ENCODE measurements at regions not wholly inside any gene's neighbourhood (a gene's known extent, or its start where the extent isn't known, plus 50 kb on each side); places are given as distances from the start of the nearest gene placed in this dataset.
"Not testable (repeated sequence)": the region's sequence is repeated elsewhere in the genome, so short reads cannot be mapped to it uniquely, and the experiment has no call there.

DNA sequence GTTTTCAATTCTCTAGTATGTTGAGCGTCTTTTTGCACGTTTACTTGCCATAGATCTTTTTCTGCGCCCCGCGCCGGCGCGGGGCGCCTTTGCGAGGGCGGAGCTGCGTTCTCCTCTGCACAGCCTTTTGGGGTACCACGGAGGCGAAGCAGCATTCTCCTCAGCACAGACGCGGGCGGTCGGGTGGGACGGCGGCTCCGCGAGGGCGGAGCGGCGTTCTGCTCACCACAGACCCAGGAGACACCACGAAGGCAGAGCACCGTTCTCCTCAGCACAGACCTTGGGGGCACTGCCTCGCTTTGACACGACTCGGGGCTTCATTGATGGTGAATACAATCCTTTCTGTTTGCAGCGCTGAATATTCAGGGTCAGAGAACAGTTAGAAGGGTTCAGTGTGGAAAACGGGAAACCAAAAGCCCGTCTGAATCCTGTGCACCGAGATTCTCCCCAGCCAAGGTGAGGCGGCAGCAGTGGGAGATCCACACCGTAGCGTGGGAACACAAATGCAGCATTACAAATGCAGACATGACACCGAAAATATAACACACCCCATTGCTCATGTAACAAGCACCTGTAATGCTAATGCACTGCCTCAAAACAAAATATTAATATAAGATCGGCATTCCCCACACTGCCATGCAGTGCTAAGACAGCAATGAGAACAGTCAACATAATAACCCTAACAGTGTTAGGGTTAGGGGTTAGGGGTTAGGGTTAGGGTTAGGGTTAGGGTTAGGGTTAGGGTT lies 190.7 kb upstream of the VIPR2 start:
- H3K36me3 ChIP-seq; H3K27ac ChIP-seq; H3K4me1 ChIP-seq; H3K27me3 ChIP-seq; intact Hi-C loops (cut with DNase I); H3K9me3 ChIP-seq; DNase-seq; H3K4me3 ChIP-seq: not testable (repeated sequence)
- whole genome bisulfite sequencing, 2 donors, result 71 to 92% methylated on average over 36 to 39 of the region's 39 CpGs
- peak in 2 of 8 donors; percentile 57 to 93 for ATAC-seq

DNA sequence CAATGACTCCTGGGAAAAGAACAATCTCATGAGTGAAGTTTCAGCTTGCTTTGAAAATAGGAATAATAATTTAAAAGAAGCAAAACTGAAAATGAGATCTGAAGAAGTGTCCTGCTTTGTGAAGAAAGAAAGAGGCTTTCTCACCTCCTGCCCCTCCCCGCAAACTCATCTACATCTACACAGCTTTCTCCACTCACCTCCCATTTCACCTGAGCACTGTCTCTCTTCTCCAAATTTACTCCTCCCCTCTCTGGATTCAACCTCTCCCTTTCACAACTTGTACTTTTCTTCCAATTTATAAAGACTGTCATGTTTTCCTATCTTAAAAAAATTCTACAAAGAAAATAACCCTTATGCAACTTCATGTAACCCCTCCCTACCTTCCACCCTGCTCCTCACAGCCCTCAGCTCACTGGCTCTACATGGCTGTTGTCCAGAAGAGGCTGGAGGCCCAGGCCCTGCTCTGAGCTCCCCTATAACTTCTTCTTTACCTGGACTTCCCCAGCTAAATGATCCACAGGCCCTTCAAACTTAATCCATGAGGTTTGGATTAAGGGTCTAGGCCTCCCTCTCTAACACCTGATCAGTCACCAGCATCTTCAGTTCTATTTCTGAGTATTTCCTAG lies 188.3 kb upstream of the VIPR2 start:
- H3K4me3 ChIP-seq; DNase-seq; intact Hi-C loops (cut with DNase I); H3K36me3 ChIP-seq; H3K27ac ChIP-seq; H3K4me1 ChIP-seq; H3K27me3 ChIP-seq: not testable (repeated sequence)
- WGBS, 2 donors, result 84 to 90% methylated on average over 1 of the region's 1 CpG
- peaks cover 0 to 24% (median 12%) of the 10 kb centered on the region in 11 donors for H3K9me3 ChIP-seq
- ATAC-seq, result peak in 1 of 8 donors; percentile 44

DNA sequence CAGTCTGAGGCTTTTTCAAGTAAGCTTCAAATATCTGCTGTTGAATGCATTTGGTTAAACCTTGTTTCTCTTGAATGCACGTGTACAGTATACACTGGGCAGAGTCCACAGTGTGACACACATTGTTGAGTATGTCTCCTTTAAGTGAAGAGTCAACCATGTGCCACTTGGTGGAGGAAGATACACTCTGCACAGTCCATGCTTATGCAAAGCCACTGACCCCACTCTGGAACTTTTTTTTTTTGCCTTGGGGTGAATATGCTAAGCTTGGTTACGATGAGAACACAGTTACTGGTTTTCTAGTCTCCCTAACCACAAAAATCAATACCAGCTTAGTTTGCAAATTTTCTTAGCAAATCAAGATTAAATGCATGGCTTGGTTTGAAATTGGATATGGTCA lies 186.8 kb upstream of the VIPR2 start:
- H3K27ac ChIP-seq, result no peak overlapping the region
- H3K36me3 ChIP-seq, result no peaks in the 10 kb centered on the region
- intact Hi-C loops (cut with DNase I), result no loop called here
- H3K4me1 ChIP-seq, result no peaks in the 10 kb centered on the region
- ATAC-seq (no peak), DNase-seq (no peak)
- H3K9me3 ChIP-seq, result peaks cover 0 to 39% (median 18%) of the 10 kb centered on the region in 11 donors
- no peaks in the 10 kb centered on the region for H3K27me3 ChIP-seq
- WGBS, 2 donors, result 27 to 39% methylated on average over 2 of the region's 2 CpGs
- no peak overlapping the region for H3K4me3 ChIP-seq
- TF ChIP-seq, protein P1, sequence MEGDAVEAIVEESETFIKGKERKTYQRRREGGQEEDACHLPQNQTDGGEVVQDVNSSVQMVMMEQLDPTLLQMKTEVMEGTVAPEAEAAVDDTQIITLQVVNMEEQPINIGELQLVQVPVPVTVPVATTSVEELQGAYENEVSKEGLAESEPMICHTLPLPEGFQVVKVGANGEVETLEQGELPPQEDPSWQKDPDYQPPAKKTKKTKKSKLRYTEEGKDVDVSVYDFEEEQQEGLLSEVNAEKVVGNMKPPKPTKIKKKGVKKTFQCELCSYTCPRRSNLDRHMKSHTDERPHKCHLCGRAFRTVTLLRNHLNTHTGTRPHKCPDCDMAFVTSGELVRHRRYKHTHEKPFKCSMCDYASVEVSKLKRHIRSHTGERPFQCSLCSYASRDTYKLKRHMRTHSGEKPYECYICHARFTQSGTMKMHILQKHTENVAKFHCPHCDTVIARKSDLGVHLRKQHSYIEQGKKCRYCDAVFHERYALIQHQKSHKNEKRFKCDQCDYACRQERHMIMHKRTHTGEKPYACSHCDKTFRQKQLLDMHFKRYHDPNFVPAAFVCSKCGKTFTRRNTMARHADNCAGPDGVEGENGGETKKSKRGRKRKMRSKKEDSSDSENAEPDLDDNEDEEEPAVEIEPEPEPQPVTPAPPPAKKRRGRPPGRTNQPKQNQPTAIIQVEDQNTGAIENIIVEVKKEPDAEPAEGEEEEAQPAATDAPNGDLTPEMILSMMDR (IDR thresholded peaks at IDR 0.05), result no peak

DNA sequence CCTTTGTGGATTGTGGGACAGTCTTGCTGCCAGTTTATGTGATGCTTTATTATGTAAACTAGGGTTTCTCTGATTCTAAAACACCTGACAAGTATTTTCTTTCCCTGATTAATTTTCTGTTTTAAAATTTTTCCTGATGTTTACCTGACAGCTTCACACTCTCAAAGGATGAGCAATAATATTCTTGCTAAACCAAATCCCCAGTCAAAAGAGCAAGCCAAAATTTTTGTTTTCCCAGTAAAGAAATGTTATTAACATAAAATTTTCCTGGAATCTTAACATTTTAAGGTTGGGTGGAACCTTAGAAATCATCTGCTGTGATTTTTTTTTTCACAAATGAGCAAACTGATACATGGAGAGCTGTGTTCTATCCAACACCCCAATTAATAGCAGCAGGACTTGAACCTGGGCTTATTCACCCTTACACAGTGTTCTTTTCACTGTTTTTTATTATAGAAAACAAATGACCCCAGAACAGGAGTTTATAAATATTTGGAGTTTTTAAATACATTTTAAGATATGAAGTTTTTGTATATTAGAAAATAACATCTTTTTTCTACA lies 185.2 kb upstream of the VIPR2 start:
- DNase-seq, result no peak
- Histone ChIP-seq H3K4me3 (no peak overlapping the region), H3K27ac (no peak overlapping the region), H3K27me3 (no peaks in the 10 kb centered on the region), H3K4me1 (no peaks in the 10 kb centered on the region), H3K9me3 (peaks cover 0 to 36% (median 18%) of the 10 kb centered on the region in 11 donors), H3K36me3 (no peaks in the 10 kb centered on the region)
- intact Hi-C loops (cut with DNase I), result no loop called here
- ATAC-seq, result no peak
- TF ChIP-seq, protein P1 (IDR thresholded peaks at IDR 0.05), result no peak

DNA sequence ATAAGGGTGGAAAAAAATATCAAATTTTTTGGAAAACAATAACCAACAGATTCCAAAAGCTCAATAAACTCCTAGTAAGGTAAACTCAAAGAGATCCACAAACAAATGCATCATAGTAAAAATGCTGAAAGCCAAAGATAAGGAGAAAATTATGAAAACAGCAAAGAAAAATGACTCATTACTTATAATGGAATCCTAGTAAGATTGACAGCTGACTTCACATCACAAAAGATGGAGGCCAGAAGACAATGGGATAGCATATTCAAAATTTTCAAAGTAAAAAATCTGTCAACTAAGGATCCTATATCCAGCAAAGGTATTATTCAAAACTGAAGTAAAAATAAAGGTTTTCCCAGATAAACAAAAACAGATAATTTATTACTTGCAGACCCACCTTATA lies 183.4 kb upstream of the VIPR2 start:
- no peak overlapping the region for H3K27ac ChIP-seq
- TF ChIP-seq, protein P1 (IDR thresholded peaks at IDR 0.05), result no peak
- ATAC-seq (no peak), DNase-seq (no peak)
- H3K4me3 ChIP-seq, result no peak overlapping the region
- no peaks in the 10 kb centered on the region for H3K36me3 ChIP-seq
- intact Hi-C loops (cut with DNase I), result no loop called here
- peaks cover 0 to 36% (median 18%) of the 10 kb centered on the region in 11 donors for H3K9me3 ChIP-seq
- no peaks in the 10 kb centered on the region for H3K4me1 ChIP-seq
- H3K27me3 ChIP-seq, result no peaks in the 10 kb centered on the region

Measured in heart right ventricle (tissue), 16 donors.